ENCODE measurements at regions not wholly inside any gene's neighbourhood (a gene's known extent, or its start where the extent isn't known, plus 50 kb on each side); places are given as distances from the start of the nearest gene placed in this dataset.

DNA sequence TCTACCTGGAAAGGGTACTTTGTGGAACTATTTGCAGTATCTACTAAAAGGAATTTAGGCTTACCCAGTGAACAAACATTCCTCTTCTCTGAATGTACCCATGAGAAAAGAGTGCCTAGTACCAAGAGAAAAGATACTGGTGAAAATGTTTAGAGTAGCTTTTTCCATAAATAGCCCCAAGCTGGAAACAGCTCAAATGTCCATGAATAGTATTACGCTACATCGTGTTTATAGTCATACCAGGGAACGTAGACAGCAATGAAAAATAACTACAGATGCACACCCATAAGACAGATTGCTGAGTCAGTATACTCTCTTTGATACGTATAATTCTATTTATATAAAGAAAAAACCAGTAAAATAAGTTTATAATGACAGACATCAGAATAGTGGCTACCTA is 285.9 kb downstream of the KLF6 start:
- Histone ChIP-seq H2AFZ (ENCODE audit: low read depth, low read length) (no peak overlapping the region), H3K9ac (replicated peaks; ENCODE audit: extremely low read depth, insufficient read depth, low read length) (no peak overlapping the region), H3K79me2 (ENCODE audit: control insufficient read depth, insufficient read depth, low read length) (no peaks in the 10 kb centered on the region), H3K9me1 (replicated peaks; ENCODE audit: control insufficient read depth, extremely low read depth, insufficient read depth, low read length) (no peaks in the 10 kb centered on the region), H3K36me3 (ENCODE audit: control insufficient read depth in 2 of 2, extremely low read depth in 1 of 2, insufficient read depth in 2 of 2, low read length in 2 of 2) (no peaks in the 10 kb centered on the region), H4K20me1 (replicated peaks; ENCODE audit: control insufficient read depth, extremely low read depth, insufficient read depth, low read length) (no peaks in the 10 kb centered on the region), H3K27ac (ENCODE audit: insufficient read depth, low read depth, low read length) (no peak overlapping the region), H3K9me3 (replicated peaks; ENCODE audit: control insufficient read depth, insufficient read depth, low read length) (no peaks in the 10 kb centered on the region), H3K4me3 (replicated peaks in 1 of 3; ENCODE audit: insufficient read depth in 1 of 3, low read depth in 1 of 3, low read length in 3 of 3) (no peak overlapping the region), H3K27me3 (ENCODE audit: control insufficient read depth in 2 of 2, insufficient read depth in 2 of 2, low read length in 2 of 2) (peaks cover 6 to 7% of the 10 kb centered on the region in 2 experiments), H3K4me2 (ENCODE audit: insufficient read depth, low read length) (no peak overlapping the region), H3K4me1 (ENCODE audit: control insufficient read depth, extremely low read depth, insufficient read depth, low read length) (no peaks in the 10 kb centered on the region)
- intact Hi-C loops (cut with micrococcal nuclease) (no loop called here), dilution Hi-C loops (cut with MboI; ENCODE audit: extremely low pct_ligation_motif_present, low sequenced_read_pairs) (no loop called here)
- BruUV-seq (replicated peaks): no TSS peak
- FAIRE-seq: no peak
- TF ChIP-seq GATA2 (IDR thresholded peaks at IDR 0.05; ENCODE audit: insufficient read depth, insufficient read length, low read depth, low read length) (no peak), EZH2 (IDR thresholded peaks at IDR 0.05; ENCODE audit: borderline replicate concordance, low read depth, low read length, severe bottlenecking) (no peak), POLR2AphosphoS5 (IDR thresholded peaks at IDR 0.05; ENCODE audit: insufficient read depth, low read depth, low read length) (no peak), POLR2A (IDR thresholded peaks at IDR 0.05; ENCODE audit: low read depth, low read length) (no peak), MYC (IDR thresholded peaks at IDR 0.05; ENCODE audit: low read depth, low read length) (no peak), FOS (IDR thresholded peaks at IDR 0.05; ENCODE audit: borderline replicate concordance, insufficient read depth, low read length) (no peak), JUN (IDR thresholded peaks at IDR 0.05; ENCODE audit: borderline replicate concordance, insufficient read depth, insufficient read length, low read depth) (no peak)
- TF ChIP-seq, protein P1, sequence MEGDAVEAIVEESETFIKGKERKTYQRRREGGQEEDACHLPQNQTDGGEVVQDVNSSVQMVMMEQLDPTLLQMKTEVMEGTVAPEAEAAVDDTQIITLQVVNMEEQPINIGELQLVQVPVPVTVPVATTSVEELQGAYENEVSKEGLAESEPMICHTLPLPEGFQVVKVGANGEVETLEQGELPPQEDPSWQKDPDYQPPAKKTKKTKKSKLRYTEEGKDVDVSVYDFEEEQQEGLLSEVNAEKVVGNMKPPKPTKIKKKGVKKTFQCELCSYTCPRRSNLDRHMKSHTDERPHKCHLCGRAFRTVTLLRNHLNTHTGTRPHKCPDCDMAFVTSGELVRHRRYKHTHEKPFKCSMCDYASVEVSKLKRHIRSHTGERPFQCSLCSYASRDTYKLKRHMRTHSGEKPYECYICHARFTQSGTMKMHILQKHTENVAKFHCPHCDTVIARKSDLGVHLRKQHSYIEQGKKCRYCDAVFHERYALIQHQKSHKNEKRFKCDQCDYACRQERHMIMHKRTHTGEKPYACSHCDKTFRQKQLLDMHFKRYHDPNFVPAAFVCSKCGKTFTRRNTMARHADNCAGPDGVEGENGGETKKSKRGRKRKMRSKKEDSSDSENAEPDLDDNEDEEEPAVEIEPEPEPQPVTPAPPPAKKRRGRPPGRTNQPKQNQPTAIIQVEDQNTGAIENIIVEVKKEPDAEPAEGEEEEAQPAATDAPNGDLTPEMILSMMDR (IDR thresholded peaks at IDR 0.05; ENCODE audit: extremely low read depth in 1 of 2, insufficient read depth in 1 of 2, low read depth in 1 of 2, low read length in 2 of 2): no peak
- TF ChIP-seq, protein P2, sequence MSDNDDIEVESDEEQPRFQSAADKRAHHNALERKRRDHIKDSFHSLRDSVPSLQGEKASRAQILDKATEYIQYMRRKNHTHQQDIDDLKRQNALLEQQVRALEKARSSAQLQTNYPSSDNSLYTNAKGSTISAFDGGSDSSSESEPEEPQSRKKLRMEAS (IDR thresholded peaks at IDR 0.05; ENCODE audit: insufficient read depth, insufficient read length): no peak
- no peak for DNase-seq (ENCODE audit: low read depth, low spot score)
- CTCF ChIA-PET: interaction anchor here (1.0 to 1.2 kb wide), 2 partner anchors 13 to 16 kb away, joined by 3 to 4 read pairs; no protein-coding TSS in a partner anchor
- POLR2A ChIA-PET: no interaction called here
